ENCODE measurements at regions not wholly inside any gene's neighbourhood (a gene's known extent, or its start where the extent isn't known, plus 50 kb on each side); places are given as distances from the start of the nearest gene placed in this dataset.

- no peak for DNase-seq (ENCODE audit: insufficient read length)
- no peak for FAIRE-seq
- TF ChIP-seq POLR2AphosphoS5 (IDR thresholded peaks at IDR 0.05; ENCODE audit: low read depth, low read length) (no peak), POLR2A (IDR thresholded peaks at IDR 0.05; ENCODE audit: low read depth, low read length) (no peak)
Measured at GRCh38 chr5:8682381-8682780, 813.4 kb downstream of the MTRR start.

- FAIRE-seq (no peak), DNase-seq (ENCODE audit: insufficient read length) (no peak)
- TF ChIP-seq TAF1 (IDR thresholded peaks at IDR 0.05; ENCODE audit: borderline replicate concordance, low read depth, low read length), result no peak
- TF ChIP-seq POLR2A (IDR thresholded peaks at IDR 0.05; ENCODE audit: low read depth, low read length), result no peak
- TF ChIP-seq POLR2AphosphoS5 (IDR thresholded peaks at IDR 0.05; ENCODE audit: low read depth, low read length), result no peak
Measured at GRCh38 chr5:8683496-8683895, 814.5 kb downstream of the MTRR start.

- no peak for TF ChIP-seq POLR2A (IDR thresholded peaks at IDR 0.05; ENCODE audit: low read depth, low read length)
- TF ChIP-seq TAF1 (IDR thresholded peaks at IDR 0.05; ENCODE audit: borderline replicate concordance, low read depth, low read length), result no peak
- TF ChIP-seq POLR2AphosphoS5 (IDR thresholded peaks at IDR 0.05; ENCODE audit: low read depth, low read length), result no peak
- FAIRE-seq, result no peak
- DNase-seq (ENCODE audit: insufficient read length), result no peak
Measured at GRCh38 chr5:8685704-8686103, 816.8 kb downstream of the MTRR start.

- TF ChIP-seq POLR2AphosphoS5 (IDR thresholded peaks at IDR 0.05; ENCODE audit: low read depth, low read length) (no peak), POLR2A (IDR thresholded peaks at IDR 0.05; ENCODE audit: low read depth, low read length) (no peak), TAF1 (IDR thresholded peaks at IDR 0.05; ENCODE audit: borderline replicate concordance, low read depth, low read length) (no peak)
- FAIRE-seq (no peak), DNase-seq (ENCODE audit: insufficient read length) (no peak)
Measured at GRCh38 chr5:8686707-8687106, 817.8 kb downstream of the MTRR start.

GRCh38 chr5:8689773-8690172, 820.8 kb downstream of the MTRR start:
- TF ChIP-seq POLR2AphosphoS5 (IDR thresholded peaks at IDR 0.05; ENCODE audit: low read depth, low read length), result no peak
- TF ChIP-seq TAF1 (IDR thresholded peaks at IDR 0.05; ENCODE audit: borderline replicate concordance, low read depth, low read length), result no peak
- TF ChIP-seq POLR2A (IDR thresholded peaks at IDR 0.05; ENCODE audit: low read depth, low read length), result no peak
- no peak for DNase-seq (ENCODE audit: insufficient read length)
- FAIRE-seq, result no peak

- FAIRE-seq (no peak), DNase-seq (ENCODE audit: insufficient read length) (no peak)
- TF ChIP-seq POLR2A (IDR thresholded peaks at IDR 0.05; ENCODE audit: low read depth, low read length), result no peak
- no peak for TF ChIP-seq TAF1 (IDR thresholded peaks at IDR 0.05; ENCODE audit: borderline replicate concordance, low read depth, low read length)
- TF ChIP-seq POLR2AphosphoS5 (IDR thresholded peaks at IDR 0.05; ENCODE audit: low read depth, low read length), result no peak
Measured at GRCh38 chr5:8691221-8691620, 822.3 kb downstream of the MTRR start.

- TF ChIP-seq POLR2A (IDR thresholded peaks at IDR 0.05; ENCODE audit: low read depth, low read length) (no peak), POLR2AphosphoS5 (IDR thresholded peaks at IDR 0.05; ENCODE audit: low read depth, low read length) (no peak), TAF1 (IDR thresholded peaks at IDR 0.05; ENCODE audit: borderline replicate concordance, low read depth, low read length) (no peak)
- FAIRE-seq (no peak), DNase-seq (ENCODE audit: insufficient read length) (no peak)
Measured at GRCh38 chr5:8693341-8693844, 824.4 kb downstream of the MTRR start.

GRCh38 chr5:8694545-8694944, 825.6 kb downstream of the MTRR start:
- TF ChIP-seq POLR2A (IDR thresholded peaks at IDR 0.05; ENCODE audit: low read depth, low read length), result no peak
- TF ChIP-seq TAF1 (IDR thresholded peaks at IDR 0.05; ENCODE audit: borderline replicate concordance, low read depth, low read length), result no peak
- no peak for TF ChIP-seq POLR2AphosphoS5 (IDR thresholded peaks at IDR 0.05; ENCODE audit: low read depth, low read length)
- FAIRE-seq (no peak), DNase-seq (ENCODE audit: insufficient read length) (no peak)

GRCh38 chr5:8695902-8696845, 827.2 kb downstream of the MTRR start:
- TF ChIP-seq POLR2AphosphoS5 (IDR thresholded peaks at IDR 0.05; ENCODE audit: low read depth, low read length), result no peak
- no peak for TF ChIP-seq POLR2A (IDR thresholded peaks at IDR 0.05; ENCODE audit: low read depth, low read length)
- TF ChIP-seq TAF1 (IDR thresholded peaks at IDR 0.05; ENCODE audit: borderline replicate concordance, low read depth, low read length), result no peak
- FAIRE-seq (no peak), DNase-seq (ENCODE audit: insufficient read length) (no peak)

GRCh38 chr5:8700222-8700621, 831.3 kb downstream of the MTRR start:
- FAIRE-seq (no peak), DNase-seq (ENCODE audit: insufficient read length) (no peak)
- TF ChIP-seq TAF1 (IDR thresholded peaks at IDR 0.05; ENCODE audit: borderline replicate concordance, low read depth, low read length), result no peak
- no peak for TF ChIP-seq POLR2A (IDR thresholded peaks at IDR 0.05; ENCODE audit: low read depth, low read length)
- TF ChIP-seq POLR2AphosphoS5 (IDR thresholded peaks at IDR 0.05; ENCODE audit: low read depth, low read length), result no peak

- FAIRE-seq, result no peak
Measured at GRCh38 chr5:8700671-8701070, 831.7 kb downstream of the MTRR start.

GRCh38 chr5:8701251-8701650, 832.3 kb downstream of the MTRR start:
- DNase-seq (ENCODE audit: insufficient read length) (no peak), FAIRE-seq (no peak)

More at GRCh38 chr5:8700671-8701070, 831.7 kb downstream of the MTRR start:
- TF ChIP-seq TAF1 (IDR thresholded peaks at IDR 0.05; ENCODE audit: borderline replicate concordance, low read depth, low read length) (no peak), POLR2AphosphoS5 (IDR thresholded peaks at IDR 0.05; ENCODE audit: low read depth, low read length) (no peak), POLR2A (IDR thresholded peaks at IDR 0.05; ENCODE audit: low read depth, low read length) (no peak)
- no peak for DNase-seq (ENCODE audit: insufficient read length)

More at GRCh38 chr5:8701251-8701650, 832.3 kb downstream of the MTRR start:
- TF ChIP-seq TAF1 (IDR thresholded peaks at IDR 0.05; ENCODE audit: borderline replicate concordance, low read depth, low read length) (no peak), POLR2AphosphoS5 (IDR thresholded peaks at IDR 0.05; ENCODE audit: low read depth, low read length) (no peak), POLR2A (IDR thresholded peaks at IDR 0.05; ENCODE audit: low read depth, low read length) (no peak)
